ENCODE measurements at regions not wholly inside any gene's neighbourhood (a gene's known extent, or its start where the extent isn't known, plus 50 kb on each side); places are given as distances from the start of the nearest gene placed in this dataset.

DNA sequence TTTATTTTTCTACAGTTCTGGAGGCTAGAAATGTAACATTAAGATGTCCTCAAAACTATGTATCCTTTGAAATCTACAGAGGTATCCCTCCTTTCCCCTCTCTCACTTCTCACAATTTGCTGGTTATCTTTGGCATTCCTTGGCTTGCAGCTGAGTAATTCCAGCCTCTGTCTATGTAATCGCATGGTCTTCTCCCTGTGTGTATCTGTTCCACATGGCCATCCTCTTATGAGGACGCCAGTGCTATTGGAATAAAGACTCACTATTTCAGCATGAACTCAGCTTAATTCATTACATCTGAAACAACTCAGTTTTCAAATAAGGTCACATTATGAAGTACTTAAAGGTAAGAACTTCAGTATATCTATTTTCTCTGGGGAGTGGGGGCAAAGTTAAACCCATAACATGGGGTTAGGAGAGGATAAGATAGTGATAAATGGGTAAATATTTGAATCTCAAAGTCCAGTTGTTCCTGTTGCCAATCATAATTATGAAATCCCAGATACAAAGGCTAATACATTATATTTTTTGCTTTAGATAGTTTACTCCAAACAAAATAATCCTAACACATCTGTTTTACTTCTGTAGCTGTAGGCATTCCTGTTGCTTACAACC, 1290.8 kb downstream of the NCAM2 start:
- ATAC-seq = no peak
- peaks cover 9% of the 10 kb centered on the region for H3K9me3 Mint-ChIP-seq (ENCODE audit: low read depth)
- no peaks in the 10 kb centered on the region for H3K27me3 Mint-ChIP-seq
- H3K4me3 Mint-ChIP-seq = no peak overlapping the region
- no peak for DNase-seq
- CTCF ChIA-PET = no interaction called here
- H3K36me3 Mint-ChIP-seq = no peaks in the 10 kb centered on the region
- no peak overlapping the region for H3K27ac Mint-ChIP-seq
- H3K4me1 Mint-ChIP-seq = no peaks in the 10 kb centered on the region

DNA sequence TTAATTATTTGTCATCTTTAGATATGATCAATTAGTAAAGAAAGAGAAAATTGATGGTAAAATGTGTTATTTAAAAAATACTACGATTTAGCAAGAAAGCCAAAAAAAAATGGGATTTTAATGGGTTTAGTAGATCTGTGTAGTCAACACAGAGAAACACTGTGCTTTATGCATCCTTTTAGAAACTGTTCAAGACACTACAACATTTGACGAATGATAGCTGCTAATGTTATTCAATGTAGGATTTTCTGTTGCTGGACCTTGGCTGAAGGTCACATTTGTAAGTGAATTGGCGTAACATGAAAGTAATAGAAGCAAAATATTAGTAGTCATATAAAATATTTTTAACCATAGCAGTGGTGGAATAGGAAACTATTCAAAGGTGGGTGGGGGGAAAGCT, 1293.9 kb downstream of the NCAM2 start:
- DNase-seq = no peak
- peaks cover 9% of the 10 kb centered on the region for H3K9me3 Mint-ChIP-seq (ENCODE audit: low read depth)
- no peak for ATAC-seq
- no peak overlapping the region for H3K4me3 Mint-ChIP-seq
- no peaks in the 10 kb centered on the region for H3K27me3 Mint-ChIP-seq
- H3K36me3 Mint-ChIP-seq = no peaks in the 10 kb centered on the region
- CTCF ChIA-PET = no interaction called here
- H3K4me1 Mint-ChIP-seq = no peaks in the 10 kb centered on the region
- no peak overlapping the region for H3K27ac Mint-ChIP-seq

- no peaks in the 10 kb centered on the region for H3K27me3 Mint-ChIP-seq
- H3K4me1 Mint-ChIP-seq = no peaks in the 10 kb centered on the region
- H3K36me3 Mint-ChIP-seq = no peaks in the 10 kb centered on the region
- CTCF ChIA-PET = no interaction called here
- DNase-seq = no peak
- peaks cover 6% of the 10 kb centered on the region for H3K9me3 Mint-ChIP-seq (ENCODE audit: low read depth)
- no peak for ATAC-seq
- H3K27ac Mint-ChIP-seq = no peak overlapping the region
- no peak overlapping the region for H3K4me3 Mint-ChIP-seq
Measured at GRCh38 chr21:22297575-22297974, 1299.4 kb downstream of the NCAM2 start.

DNA sequence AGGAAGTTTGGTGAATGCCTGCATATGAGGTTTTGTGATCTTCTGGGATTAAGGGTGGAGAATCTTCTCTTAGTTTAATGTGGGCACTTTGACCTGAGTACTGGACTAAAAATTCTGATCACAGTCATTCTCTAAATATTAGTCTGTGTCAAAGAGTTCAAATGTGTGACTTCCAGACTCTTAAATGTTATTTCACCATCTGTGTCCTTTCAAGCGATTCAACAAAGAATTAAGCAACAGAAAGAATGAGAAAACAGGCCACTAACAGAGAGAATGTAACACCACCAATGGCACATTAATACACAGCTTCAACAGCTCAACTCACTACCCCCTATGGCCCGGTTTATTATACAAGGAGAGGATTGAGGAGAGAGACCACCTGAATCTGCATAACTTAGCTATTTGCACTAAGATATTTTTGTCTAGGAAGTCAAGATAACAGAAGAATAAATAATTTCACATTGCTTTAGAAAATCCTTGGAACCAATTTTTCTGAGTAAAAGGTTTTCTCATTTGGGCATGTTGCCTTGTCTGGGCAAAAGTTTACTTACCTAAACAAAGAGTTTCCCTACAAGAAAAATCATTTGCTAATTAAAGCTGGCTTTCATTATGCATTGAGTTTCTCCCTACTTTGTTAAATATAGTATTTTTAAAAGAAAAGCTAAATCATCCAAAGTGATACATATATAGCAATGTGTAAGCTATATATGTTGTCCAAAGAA, 1313.7 kb downstream of the NCAM2 start:
- H3K4me3 Mint-ChIP-seq = no peak overlapping the region
- CTCF ChIA-PET = no interaction called here
- H3K4me1 Mint-ChIP-seq = no peaks in the 10 kb centered on the region
- no peaks in the 10 kb centered on the region for H3K27me3 Mint-ChIP-seq
- no peaks in the 10 kb centered on the region for H3K36me3 Mint-ChIP-seq
- peaks cover 20% of the 10 kb centered on the region for H3K9me3 Mint-ChIP-seq (ENCODE audit: low read depth)
- no peak overlapping the region for H3K27ac Mint-ChIP-seq
- ATAC-seq = no peak
- DNase-seq = no peak

- no peaks in the 10 kb centered on the region for H3K27me3 Mint-ChIP-seq
- no peak overlapping the region for H3K27ac Mint-ChIP-seq
- no peaks in the 10 kb centered on the region for H3K4me1 Mint-ChIP-seq
- no peaks in the 10 kb centered on the region for H3K36me3 Mint-ChIP-seq
- ATAC-seq = no peak
- no peak for DNase-seq
- no peak overlapping the region for H3K4me3 Mint-ChIP-seq
- peaks cover 20% of the 10 kb centered on the region for H3K9me3 Mint-ChIP-seq (ENCODE audit: low read depth)
- CTCF ChIA-PET = no interaction called here
Measured at GRCh38 chr21:22314963-22315362, 1316.8 kb downstream of the NCAM2 start.

- Mint-ChIP-seq H3K36me3 (no peaks in the 10 kb centered on the region), H3K4me3 (no peak overlapping the region), H3K27ac (no peak overlapping the region), H3K9me3 (ENCODE audit: low read depth) (peaks cover 5% of the 10 kb centered on the region), H3K4me1 (no peaks in the 10 kb centered on the region), H3K27me3 (no peaks in the 10 kb centered on the region)
- no peak for DNase-seq
- ATAC-seq = no peak
- CTCF ChIA-PET = no interaction called here
Measured at GRCh38 chr21:22319435-22319834, 1321.2 kb downstream of the NCAM2 start.

DNA sequence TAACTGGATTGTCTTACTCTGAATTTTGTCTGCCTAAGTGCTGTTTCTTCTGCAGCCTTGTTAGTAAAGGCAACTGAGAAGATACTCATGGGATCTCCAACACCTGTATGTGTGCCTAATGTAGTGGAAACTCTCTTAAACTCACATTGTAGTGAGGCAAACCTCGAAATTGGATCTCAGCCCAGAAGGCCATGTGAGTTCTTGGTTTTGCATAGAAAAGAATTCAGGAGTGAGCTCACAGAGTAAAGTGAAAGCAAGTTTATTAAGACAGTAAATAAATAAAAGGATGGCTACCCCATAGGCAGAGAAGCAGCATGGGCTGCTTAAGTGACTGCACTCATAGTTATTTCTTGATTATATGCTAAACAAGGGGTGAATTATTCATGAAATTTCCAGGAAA, 1344.7 kb downstream of the NCAM2 start:
- CTCF ChIA-PET = no interaction called here
- no peaks in the 10 kb centered on the region for H3K4me1 Mint-ChIP-seq
- peaks cover 11% of the 10 kb centered on the region for H3K9me3 Mint-ChIP-seq (ENCODE audit: low read depth)
- H3K36me3 Mint-ChIP-seq = no peaks in the 10 kb centered on the region
- H3K27me3 Mint-ChIP-seq = no peaks in the 10 kb centered on the region
- no peak for DNase-seq
- ATAC-seq = no peak
- no peak overlapping the region for H3K27ac Mint-ChIP-seq
- H3K4me3 Mint-ChIP-seq = no peak overlapping the region

DNA sequence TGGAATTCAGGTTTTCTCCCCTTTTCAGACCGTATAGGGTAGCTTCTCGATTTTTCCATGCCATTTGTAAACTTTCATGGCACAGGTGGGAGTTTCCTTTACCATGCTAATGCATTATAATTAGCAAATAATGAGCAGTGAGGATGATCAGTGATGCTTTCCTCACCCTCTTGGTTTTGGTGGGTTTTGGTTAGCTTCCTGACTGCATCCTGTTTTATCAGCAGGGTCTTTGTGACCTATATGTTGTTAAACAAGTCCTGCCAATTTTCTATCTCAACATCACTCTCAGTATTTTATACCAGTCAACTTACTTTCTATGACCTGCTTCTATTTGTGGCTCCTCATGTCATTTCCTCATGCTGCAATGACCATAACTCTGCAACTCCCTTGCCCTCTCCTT, 1345.1 kb downstream of the NCAM2 start:
- Mint-ChIP-seq H3K4me3 (no peak overlapping the region), H3K27ac (no peak overlapping the region), H3K36me3 (no peaks in the 10 kb centered on the region), H3K4me1 (no peaks in the 10 kb centered on the region), H3K27me3 (no peaks in the 10 kb centered on the region), H3K9me3 (ENCODE audit: low read depth) (peaks cover 13% of the 10 kb centered on the region)
- CTCF ChIA-PET = no interaction called here
- ATAC-seq = no peak
- DNase-seq = no peak

GRCh38 chr21:22343721-22344120, 1345.5 kb downstream of the NCAM2 start:
- H3K27ac Mint-ChIP-seq = no peak overlapping the region
- H3K4me1 Mint-ChIP-seq = no peaks in the 10 kb centered on the region
- no peak overlapping the region for H3K4me3 Mint-ChIP-seq
- H3K36me3 Mint-ChIP-seq = no peaks in the 10 kb centered on the region
- H3K9me3 Mint-ChIP-seq (ENCODE audit: low read depth) = peaks cover 13% of the 10 kb centered on the region
- H3K27me3 Mint-ChIP-seq = no peaks in the 10 kb centered on the region
- no peak for DNase-seq
- CTCF ChIA-PET = no interaction called here
- ATAC-seq = no peak

- H3K36me3 Mint-ChIP-seq = no peaks in the 10 kb centered on the region
- no peak for ATAC-seq
- H3K9me3 Mint-ChIP-seq (ENCODE audit: low read depth) = peaks cover 14% of the 10 kb centered on the region
- no peaks in the 10 kb centered on the region for H3K27me3 Mint-ChIP-seq
- no peaks in the 10 kb centered on the region for H3K4me1 Mint-ChIP-seq
- no peak overlapping the region for H3K27ac Mint-ChIP-seq
- no peak for DNase-seq
- CTCF ChIA-PET = no interaction called here
- no peak overlapping the region for H3K4me3 Mint-ChIP-seq
Measured at GRCh38 chr21:22345624-22346023, 1347.4 kb downstream of the NCAM2 start.

- DNase-seq = no peak
- Mint-ChIP-seq H3K36me3 (no peaks in the 10 kb centered on the region), H3K4me3 (no peak overlapping the region), H3K9me3 (ENCODE audit: low read depth) (peaks cover 15% of the 10 kb centered on the region), H3K4me1 (no peaks in the 10 kb centered on the region), H3K27me3 (no peaks in the 10 kb centered on the region), H3K27ac (no peak overlapping the region)
- CTCF ChIA-PET = no interaction called here
- no peak for ATAC-seq
Measured at GRCh38 chr21:22346576-22346975, 1348.4 kb downstream of the NCAM2 start.

GRCh38 chr21:22351076-22351475, 1352.9 kb downstream of the NCAM2 start:
- ATAC-seq (no peak), DNase-seq (no peak)
- Mint-ChIP-seq H3K27me3 (no peaks in the 10 kb centered on the region), H3K27ac (no peak overlapping the region), H3K36me3 (no peaks in the 10 kb centered on the region), H3K4me3 (no peak overlapping the region), H3K4me1 (no peaks in the 10 kb centered on the region), H3K9me3 (ENCODE audit: low read depth) (peaks cover 17% of the 10 kb centered on the region)
- CTCF ChIA-PET = no interaction called here

GRCh38 chr21:22352088-22352487, 1353.9 kb downstream of the NCAM2 start:
- ATAC-seq = no peak
- DNase-seq = no peak
- Mint-ChIP-seq H3K27ac (no peak overlapping the region), H3K4me1 (no peaks in the 10 kb centered on the region), H3K36me3 (no peaks in the 10 kb centered on the region), H3K9me3 (ENCODE audit: low read depth) (peaks cover 18% of the 10 kb centered on the region), H3K27me3 (no peaks in the 10 kb centered on the region), H3K4me3 (no peak overlapping the region)
- CTCF ChIA-PET = no interaction called here

- Mint-ChIP-seq H3K4me1 (no peaks in the 10 kb centered on the region), H3K9me3 (ENCODE audit: low read depth) (peaks cover 11% of the 10 kb centered on the region), H3K27ac (no peak overlapping the region), H3K27me3 (no peaks in the 10 kb centered on the region), H3K36me3 (no peaks in the 10 kb centered on the region), H3K4me3 (no peak overlapping the region)
- DNase-seq (no peak), ATAC-seq (no peak)
- CTCF ChIA-PET = no interaction called here
Measured at GRCh38 chr21:22355949-22356348, 1357.7 kb downstream of the NCAM2 start.

DNA sequence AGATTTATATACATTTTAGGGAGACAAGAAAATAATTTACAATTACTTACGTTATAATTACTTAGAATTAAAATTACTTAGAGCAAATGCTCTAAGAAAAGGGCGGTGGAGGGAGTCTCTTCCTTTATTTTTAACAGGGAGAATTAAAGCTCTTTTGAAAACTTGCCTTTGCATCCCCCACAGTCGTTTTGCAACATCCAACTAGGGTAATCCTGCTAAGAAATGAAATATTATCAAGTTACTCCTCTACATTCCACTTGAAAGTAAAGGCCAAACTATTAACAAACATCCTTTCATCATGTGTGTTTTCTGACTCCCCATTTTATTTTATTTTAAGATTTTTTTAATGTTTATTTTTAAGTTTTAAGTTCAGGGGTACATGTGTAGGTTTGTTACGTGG, 1358.5 kb downstream of the NCAM2 start:
- H3K36me3 Mint-ChIP-seq = no peaks in the 10 kb centered on the region
- CTCF ChIA-PET = no interaction called here
- no peaks in the 10 kb centered on the region for H3K4me1 Mint-ChIP-seq
- H3K4me3 Mint-ChIP-seq = no peak overlapping the region
- no peak for ATAC-seq
- peaks cover 9% of the 10 kb centered on the region for H3K9me3 Mint-ChIP-seq (ENCODE audit: low read depth)
- H3K27ac Mint-ChIP-seq = no peak overlapping the region
- DNase-seq = no peak
- H3K27me3 Mint-ChIP-seq = no peaks in the 10 kb centered on the region

Data from activated CD8-positive, alpha-beta memory T cell treated with anti-CD3 and anti-CD28 coated beads, Interleukin-2, amount 10 ng/mL, durations not matched to agents 7 days and 5 days (primary cell).